ENCODE measurements at regions not wholly inside any gene's neighbourhood (a gene's known extent, or its start where the extent isn't known, plus 50 kb on each side); places are given as distances from the start of the nearest gene placed in this dataset.
"Not testable (repeated sequence)": the region's sequence is repeated elsewhere in the genome, so short reads cannot be mapped to it uniquely, and the experiment has no call there.

DNA sequence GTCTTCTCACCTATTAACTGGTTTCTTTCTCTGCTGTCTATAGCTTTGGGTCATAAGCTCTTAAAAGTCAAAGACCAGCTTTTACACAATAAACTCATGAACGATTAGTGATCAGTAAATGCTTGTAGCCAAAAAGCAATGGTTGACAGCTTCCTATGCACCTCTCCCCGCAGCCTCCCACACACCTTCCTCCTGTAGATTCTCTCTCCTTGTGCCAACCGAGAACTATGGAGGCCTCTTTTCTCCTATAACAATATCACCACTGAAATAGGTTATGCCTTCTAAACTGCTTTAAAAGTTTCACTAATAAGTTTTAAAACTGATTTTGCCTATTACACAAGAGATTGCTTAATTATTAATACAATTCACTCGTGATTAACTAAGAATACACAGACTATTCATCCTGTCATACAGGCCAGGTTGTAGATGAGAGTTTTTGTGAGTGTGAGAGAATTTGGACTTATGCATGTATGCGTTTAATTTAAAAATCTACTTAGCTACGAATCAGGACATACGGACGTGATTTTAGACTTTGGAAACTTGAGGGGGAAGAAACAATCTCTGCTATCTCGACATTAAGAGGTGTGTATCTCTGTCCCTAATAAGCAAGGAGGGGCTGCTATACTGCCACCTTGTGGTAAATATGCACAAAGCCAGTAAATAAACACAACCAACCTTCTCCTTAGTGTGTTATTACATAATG, 229.1 kb upstream of the RBBP8 start:
- DNase-seq = peak; percentile 3 to 17
- Histone ChIP-seq H3K9me3 (no peaks in the 10 kb centered on the region), H3K27me3 (no peaks in the 10 kb centered on the region), H3K4me3 (replicated peaks in 1 of 3) (no peak overlapping the region), H3K36me3 (no peaks in the 10 kb centered on the region), H3K4me1 (no peaks in the 10 kb centered on the region), H3K27ac (no peak overlapping the region)
- 53 to 54% methylated on average over 9 of the region's 9 CpGs for WGBS, 2 donors
- intact Hi-C loops (cut with DNase I) = no loop called here
- TF ChIP-seq, protein P1, sequence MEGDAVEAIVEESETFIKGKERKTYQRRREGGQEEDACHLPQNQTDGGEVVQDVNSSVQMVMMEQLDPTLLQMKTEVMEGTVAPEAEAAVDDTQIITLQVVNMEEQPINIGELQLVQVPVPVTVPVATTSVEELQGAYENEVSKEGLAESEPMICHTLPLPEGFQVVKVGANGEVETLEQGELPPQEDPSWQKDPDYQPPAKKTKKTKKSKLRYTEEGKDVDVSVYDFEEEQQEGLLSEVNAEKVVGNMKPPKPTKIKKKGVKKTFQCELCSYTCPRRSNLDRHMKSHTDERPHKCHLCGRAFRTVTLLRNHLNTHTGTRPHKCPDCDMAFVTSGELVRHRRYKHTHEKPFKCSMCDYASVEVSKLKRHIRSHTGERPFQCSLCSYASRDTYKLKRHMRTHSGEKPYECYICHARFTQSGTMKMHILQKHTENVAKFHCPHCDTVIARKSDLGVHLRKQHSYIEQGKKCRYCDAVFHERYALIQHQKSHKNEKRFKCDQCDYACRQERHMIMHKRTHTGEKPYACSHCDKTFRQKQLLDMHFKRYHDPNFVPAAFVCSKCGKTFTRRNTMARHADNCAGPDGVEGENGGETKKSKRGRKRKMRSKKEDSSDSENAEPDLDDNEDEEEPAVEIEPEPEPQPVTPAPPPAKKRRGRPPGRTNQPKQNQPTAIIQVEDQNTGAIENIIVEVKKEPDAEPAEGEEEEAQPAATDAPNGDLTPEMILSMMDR (IDR thresholded peaks at IDR 0.05) = peak; percentile 72 to 85 (median 81)
- no peak for TF ChIP-seq POLR2A (IDR thresholded peaks at IDR 0.05)

DNA sequence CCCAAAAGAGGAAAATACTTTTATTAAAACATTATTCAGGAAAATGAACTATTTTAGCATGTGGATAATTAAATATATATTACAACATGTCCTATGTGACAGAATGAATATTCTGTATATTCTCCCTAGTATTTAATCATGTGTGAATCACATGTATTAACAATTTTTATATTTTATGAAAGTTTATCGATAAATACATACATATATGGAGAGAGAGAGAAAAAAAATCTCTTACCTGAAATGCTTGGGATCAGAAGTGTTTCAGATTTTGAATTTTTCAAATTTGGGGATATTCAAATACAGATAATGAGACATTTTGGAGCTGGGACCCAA, 228.6 kb upstream of the RBBP8 start:
- no peak for DNase-seq

DNA sequence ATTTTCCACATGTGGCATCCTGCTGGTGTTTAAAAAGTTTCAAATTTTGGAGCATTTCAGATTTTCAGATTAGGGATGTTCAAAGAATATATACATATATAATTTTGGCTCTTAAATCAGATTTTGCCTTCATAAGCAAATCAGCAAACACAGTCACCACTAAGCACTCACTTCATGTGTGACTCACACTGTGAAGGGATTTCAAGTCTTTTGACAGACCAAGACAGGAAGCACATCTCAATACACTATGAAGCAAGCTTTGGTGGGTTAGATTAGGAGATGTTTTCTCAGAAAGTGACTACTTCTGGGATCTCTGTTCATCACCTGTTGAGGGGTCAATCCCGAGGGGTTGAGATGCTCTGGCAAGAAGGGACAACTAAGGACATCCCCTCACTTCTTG, 227.8 kb upstream of the RBBP8 start:
- Histone ChIP-seq H3K36me3 (no peaks in the 10 kb centered on the region), H3K4me3 (replicated peaks in 1 of 3) (no peak overlapping the region), H3K27ac (no peak overlapping the region), H3K27me3 (no peaks in the 10 kb centered on the region), H3K4me1 (no peaks in the 10 kb centered on the region), H3K9me3 (no peaks in the 10 kb centered on the region)
- DNase-seq = no peak
- WGBS, 2 donors = 69 to 84% methylated on average over 1 of the region's 1 CpG
- intact Hi-C loops (cut with DNase I) = no loop called here
- no peak for TF ChIP-seq POLR2A (IDR thresholded peaks at IDR 0.05)
- TF ChIP-seq, protein P1 (IDR thresholded peaks at IDR 0.05) = no peak

More for the DNA sequence above, 228.6 kb upstream of the RBBP8 start:
- no peaks in the 10 kb centered on the region for H3K27me3 ChIP-seq
- intact Hi-C loops (cut with DNase I) = no loop called here
- TF ChIP-seq, protein P1 (IDR thresholded peaks at IDR 0.05) = peak in 1 of 6 experiments; percentile 8
- no peak for TF ChIP-seq POLR2A (IDR thresholded peaks at IDR 0.05)
- no peaks in the 10 kb centered on the region for H3K36me3 ChIP-seq
- H3K27ac ChIP-seq = no peak overlapping the region
- no peaks in the 10 kb centered on the region for H3K4me1 ChIP-seq
- no peaks in the 10 kb centered on the region for H3K9me3 ChIP-seq
- WGBS, 2 donors = 96% methylated on average over 1 of the region's 1 CpG
- H3K4me3 ChIP-seq (replicated peaks in 1 of 3) = no peak overlapping the region

DNA sequence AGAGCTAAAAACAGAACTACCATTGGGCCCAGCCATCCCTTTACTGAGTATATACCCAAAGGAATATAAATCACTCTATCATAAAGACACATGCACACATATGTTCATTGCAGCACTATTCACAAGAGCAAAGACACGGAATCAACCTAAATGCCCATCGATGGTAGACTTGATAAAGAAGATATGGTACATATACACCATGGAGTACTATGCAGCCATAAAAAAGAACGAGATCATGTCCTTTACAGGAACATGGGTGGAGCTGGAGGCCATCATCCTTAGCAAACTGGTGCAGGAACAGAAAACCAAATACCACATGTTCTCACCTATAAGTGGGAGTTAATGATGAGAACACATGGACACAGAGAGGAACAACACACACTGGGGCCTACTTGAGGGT, 227.1 kb upstream of the RBBP8 start:
- H3K4me1 ChIP-seq; H3K27ac ChIP-seq; H3K4me3 ChIP-seq (replicated peaks in 1 of 3); H3K9me3 ChIP-seq; DNase-seq; H3K27me3 ChIP-seq; H3K36me3 ChIP-seq; intact Hi-C loops (cut with DNase I): not testable (repeated sequence)
- 90 to 96% methylated on average over 3 of the region's 3 CpGs for WGBS, 2 donors

DNA sequence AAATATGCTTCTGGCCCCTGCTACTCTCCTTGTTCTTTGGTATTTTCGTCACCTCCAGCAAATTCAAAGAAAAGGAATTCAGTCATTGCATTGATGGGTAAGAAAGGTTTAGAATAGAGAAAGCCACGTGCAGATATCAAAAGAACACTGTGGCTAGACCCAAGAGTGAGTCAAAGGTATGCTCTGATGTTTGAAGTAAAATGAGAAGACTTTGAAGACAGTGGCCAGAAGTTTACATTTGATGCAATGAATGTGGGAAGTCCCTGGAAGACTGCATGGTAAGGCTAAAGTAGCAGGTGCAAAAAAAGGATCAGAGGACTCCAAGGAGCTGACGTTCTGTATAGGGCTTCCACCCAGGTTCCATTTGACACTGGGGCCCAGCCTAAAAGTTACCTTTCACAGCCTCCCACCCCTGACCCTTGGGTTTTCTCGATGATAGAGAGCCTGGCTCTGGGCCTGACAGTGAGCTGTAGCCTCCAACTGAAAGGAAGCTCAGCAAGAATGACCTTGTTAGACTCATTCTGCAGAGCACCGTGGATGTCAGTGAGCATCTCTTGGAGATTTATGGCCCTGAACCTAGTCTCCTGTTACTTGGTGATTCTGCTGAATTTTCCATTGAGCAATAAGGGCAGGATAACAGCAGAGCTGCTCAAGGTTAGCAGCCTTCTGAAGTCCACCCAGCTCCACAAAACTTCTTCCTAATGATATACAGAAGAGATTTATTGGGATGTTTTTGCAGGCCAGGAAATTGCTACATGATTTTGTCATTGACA, 223.7 kb upstream of the RBBP8 start:
- intact Hi-C loops (cut with DNase I) = no loop called here
- no peak for DNase-seq
- H3K27ac ChIP-seq = no peak overlapping the region

More for the DNA sequence above, 223.7 kb upstream of the RBBP8 start:
- no peak for TF ChIP-seq POLR2A (IDR thresholded peaks at IDR 0.05)
- TF ChIP-seq, protein P1 (IDR thresholded peaks at IDR 0.05) = no peak
- no peaks in the 10 kb centered on the region for H3K27me3 ChIP-seq
- no peaks in the 10 kb centered on the region for H3K36me3 ChIP-seq
- WGBS, 2 donors = 81 to 83% methylated on average over 5 of the region's 5 CpGs
- H3K9me3 ChIP-seq = no peaks in the 10 kb centered on the region
- no peak overlapping the region for H3K4me3 ChIP-seq (replicated peaks in 1 of 3)
- peaks cover 4 to 6% of the 10 kb centered on the region in 2 donors for H3K4me1 ChIP-seq
